ENCODE measurements at regions not wholly inside any gene's neighbourhood (a gene's known extent, or its start where the extent isn't known, plus 50 kb on each side); places are given as distances from the start of the nearest gene placed in this dataset.

DNA sequence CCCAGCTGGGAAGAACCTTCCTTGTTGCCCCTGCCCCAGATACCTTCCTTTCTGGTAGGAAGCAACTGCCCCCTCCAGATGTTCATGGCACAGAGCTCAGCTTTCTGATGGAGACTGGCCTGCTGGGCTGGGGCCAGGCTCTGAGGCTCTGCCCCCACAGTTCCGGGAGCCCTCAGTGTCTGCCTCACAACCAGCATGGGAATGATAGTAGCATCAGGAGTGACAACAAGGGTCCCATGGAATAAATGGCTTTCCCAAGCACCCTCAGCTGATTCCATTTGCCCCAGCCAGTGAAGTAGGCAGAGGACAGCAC lies 65.6 kb upstream of the IQSEC1 start:
- no peak for TF ChIP-seq TARDBP (IDR thresholded peaks at IDR 0.05; ENCODE audit: borderline replicate concordance)
- TF ChIP-seq SIN3A (IDR thresholded peaks at IDR 0.05; ENCODE audit: low read depth, low read length): no peak
- TF ChIP-seq CTCF (IDR thresholded peaks at IDR 0.05 in 2 of 3, conservative IDR thresholded peaks at IDR 0.05 in 1 of 3; ENCODE audit: control insufficient read depth in 2 of 3, extremely low read depth in 1 of 3, insufficient read depth in 1 of 3, low read depth in 3 of 3, low read length in 3 of 3): no peak
- TF ChIP-seq CHD2 (IDR thresholded peaks at IDR 0.05; ENCODE audit: borderline replicate concordance, low read depth, low read length): no peak
- no peak for TF ChIP-seq MYC (IDR thresholded peaks at IDR 0.05; ENCODE audit: insufficient read depth, insufficient read length, insufficient replicate concordance, low read length, severe bottlenecking)
- no peak for TF ChIP-seq EP300 (IDR thresholded peaks at IDR 0.05; ENCODE audit: borderline replicate concordance in 1 of 2, control insufficient read depth in 1 of 2, low read depth in 2 of 2, low read length in 2 of 2)
- TF ChIP-seq POLR2AphosphoS5 (IDR thresholded peaks at IDR 0.05; ENCODE audit: low read length): no peak
- TF ChIP-seq, protein P1, sequence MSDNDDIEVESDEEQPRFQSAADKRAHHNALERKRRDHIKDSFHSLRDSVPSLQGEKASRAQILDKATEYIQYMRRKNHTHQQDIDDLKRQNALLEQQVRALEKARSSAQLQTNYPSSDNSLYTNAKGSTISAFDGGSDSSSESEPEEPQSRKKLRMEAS (IDR thresholded peaks at IDR 0.05; ENCODE audit: low read depth, low read length): no peak
- no peak for TF ChIP-seq POLR2A (IDR thresholded peaks at IDR 0.05; ENCODE audit: low read depth, low read length)
- no peak for TF ChIP-seq YY1 (IDR thresholded peaks at IDR 0.05; ENCODE audit: low read depth, low read length)
- TF ChIP-seq, protein P2, sequence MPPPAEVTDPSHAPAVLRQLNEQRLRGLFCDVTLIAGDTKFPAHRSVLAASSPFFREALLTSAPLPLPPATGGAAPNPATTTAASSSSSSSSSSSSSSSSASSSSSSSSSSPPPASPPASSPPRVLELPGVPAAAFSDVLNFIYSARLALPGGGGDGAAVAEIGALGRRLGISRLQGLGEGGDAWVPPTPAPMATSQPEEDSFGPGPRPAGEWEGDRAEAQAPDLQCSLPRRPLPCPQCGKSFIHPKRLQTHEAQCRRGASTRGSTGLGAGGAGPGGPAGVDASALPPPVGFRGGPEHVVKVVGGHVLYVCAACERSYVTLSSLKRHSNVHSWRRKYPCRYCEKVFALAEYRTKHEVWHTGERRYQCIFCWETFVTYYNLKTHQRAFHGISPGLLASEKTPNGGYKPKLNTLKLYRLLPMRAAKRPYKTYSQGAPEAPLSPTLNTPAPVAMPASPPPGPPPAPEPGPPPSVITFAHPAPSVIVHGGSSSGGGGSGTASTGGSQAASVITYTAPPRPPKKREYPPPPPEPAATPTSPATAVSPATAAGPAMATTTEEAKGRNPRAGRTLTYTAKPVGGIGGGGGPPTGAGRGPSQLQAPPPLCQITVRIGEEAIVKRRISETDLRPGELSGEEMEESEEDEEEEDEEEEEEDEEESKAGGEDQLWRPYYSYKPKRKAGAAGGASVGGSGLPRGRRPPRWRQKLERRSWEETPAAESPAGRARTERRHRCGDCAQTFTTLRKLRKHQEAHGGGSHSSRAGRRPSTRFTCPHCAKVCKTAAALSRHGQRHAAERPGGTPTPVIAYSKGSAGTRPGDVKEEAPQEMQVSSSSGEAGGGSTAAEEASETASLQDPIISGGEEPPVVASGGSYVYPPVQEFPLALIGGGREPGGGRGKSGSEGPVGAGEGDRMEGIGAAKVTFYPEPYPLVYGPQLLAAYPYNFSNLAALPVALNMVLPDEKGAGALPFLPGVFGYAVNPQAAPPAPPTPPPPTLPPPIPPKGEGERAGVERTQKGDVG (CRISPR knock-in tag; IDR thresholded peaks at IDR 0.05): no peak
- no peak for TF ChIP-seq RCOR1 (conservative IDR thresholded peaks at IDR 0.05; ENCODE audit: low read depth, low read length)
